ENCODE measurements at regions not wholly inside any gene's neighbourhood (a gene's known extent, or its start where the extent isn't known, plus 50 kb on each side); places are given as distances from the start of the nearest gene placed in this dataset.
A peak's percentile ranks its signal among the peaks of the same experiment; 100 is the strongest.

DNA sequence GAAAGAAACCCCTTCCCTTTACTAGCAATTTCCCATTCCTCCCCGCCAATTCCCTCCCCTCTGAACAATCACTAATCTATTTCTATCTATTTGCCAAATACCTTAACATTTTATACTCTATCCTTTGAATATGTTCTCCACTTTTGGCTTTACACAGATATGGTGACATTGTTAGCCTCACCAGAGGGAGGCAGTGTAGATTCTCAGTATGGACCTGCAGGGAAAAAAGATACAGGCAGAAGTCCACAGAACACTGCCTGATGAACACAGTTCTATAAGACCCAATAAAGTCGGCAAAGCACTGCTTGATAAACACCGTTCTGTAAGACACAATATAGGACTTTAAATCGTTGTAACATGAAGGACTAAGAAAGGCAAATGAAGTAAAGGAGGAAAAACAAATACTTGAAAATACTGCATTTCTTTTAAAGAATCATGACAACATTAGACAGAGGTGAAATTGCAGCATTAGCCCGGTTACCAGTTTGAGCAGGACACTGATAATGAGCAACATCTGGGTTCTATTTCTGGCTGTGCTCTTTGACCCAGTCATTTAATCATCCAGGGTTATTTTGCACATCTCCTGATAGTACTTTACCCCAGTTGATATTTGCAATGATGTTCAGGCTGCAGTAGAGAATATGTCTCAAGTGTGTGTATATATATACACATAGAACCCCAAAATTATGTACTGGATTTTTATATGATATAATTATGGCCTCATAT, 296.8 kb downstream of the UTRN start:
- ATAC-seq (peak; percentile 57), DNase-seq (no peak)
- no peaks in the 10 kb centered on the region for H3K9me3 ChIP-seq (ENCODE audit: control insufficient read depth, low read length, poor library complexity, severe bottlenecking)
- Mint-ChIP-seq H3K4me1 (peaks cover 37% of the 10 kb centered on the region), H3K27me3 (no peaks in the 10 kb centered on the region), H3K36me3 (ENCODE audit: low read depth) (peaks cover 3% of the 10 kb centered on the region), H3K27ac (peak overlapping the region; percentile 98), H3K4me3 (no peak overlapping the region)

DNA sequence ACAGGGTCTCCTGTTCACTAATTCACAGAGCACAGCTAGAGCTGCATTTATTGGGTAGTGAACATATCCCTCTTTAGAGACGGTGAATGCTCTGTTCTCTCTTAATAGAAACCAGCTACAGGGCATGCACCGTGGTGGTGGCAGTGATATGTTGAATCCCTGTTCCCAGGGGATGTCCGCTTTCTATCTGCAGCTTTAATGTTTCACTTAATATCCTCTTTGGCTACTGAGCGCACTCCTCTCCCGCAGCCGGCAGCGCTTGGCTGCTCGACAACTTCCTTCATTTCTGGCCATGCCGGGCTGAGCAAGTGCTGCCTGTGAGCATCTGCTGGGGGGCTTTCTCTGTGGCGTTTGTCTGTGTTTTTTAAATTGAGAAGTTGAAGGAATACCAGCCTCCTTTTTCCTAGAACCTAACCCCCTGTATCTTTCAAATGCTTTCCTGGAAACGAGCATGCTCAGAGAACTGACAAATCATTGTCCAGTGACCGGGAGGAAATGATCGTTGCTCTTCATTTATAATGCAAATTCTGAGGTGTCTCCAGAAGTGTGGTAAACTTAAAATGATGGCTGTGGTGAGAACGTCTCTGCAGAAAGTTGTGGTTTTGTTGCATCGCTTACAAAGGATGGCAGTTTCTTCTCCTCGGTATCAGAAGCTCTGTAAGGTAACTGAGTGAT, 297.9 kb downstream of the UTRN start:
- Mint-ChIP-seq H3K4me1 (peaks cover 39% of the 10 kb centered on the region), H3K27ac (peak overlapping the region; percentile 98), H3K4me3 (peak overlapping the region; percentile 97), H3K36me3 (ENCODE audit: low read depth) (peaks cover 3% of the 10 kb centered on the region), H3K27me3 (no peaks in the 10 kb centered on the region)
- DNase-seq (peak in 2 of 3 donors; percentile 7 to 11), ATAC-seq (peak; percentile 88)
- H3K9me3 ChIP-seq (ENCODE audit: control insufficient read depth, low read length, poor library complexity, severe bottlenecking) = no peaks in the 10 kb centered on the region

GRCh38 chr6:144583614-144583954, 298.4 kb downstream of the UTRN start:
- Mint-ChIP-seq H3K36me3 (ENCODE audit: low read depth) (peaks cover 3% of the 10 kb centered on the region), H3K27me3 (no peaks in the 10 kb centered on the region), H3K27ac (peak overlapping the region; percentile 98), H3K4me3 (peak overlapping the region; percentile 97), H3K4me1 (peaks cover 39% of the 10 kb centered on the region)
- DNase-seq (no peak), ATAC-seq (no peak)
- no peaks in the 10 kb centered on the region for H3K9me3 ChIP-seq (ENCODE audit: control insufficient read depth, low read length, poor library complexity, severe bottlenecking)

- no peaks in the 10 kb centered on the region for H3K9me3 ChIP-seq (ENCODE audit: control insufficient read depth, low read length, poor library complexity, severe bottlenecking)
- Mint-ChIP-seq H3K36me3 (ENCODE audit: low read depth) (peaks cover 3% of the 10 kb centered on the region), H3K27me3 (no peaks in the 10 kb centered on the region), H3K4me3 (no peak overlapping the region), H3K4me1 (peaks cover 33% of the 10 kb centered on the region), H3K27ac (no peak overlapping the region)
- DNase-seq (no peak), ATAC-seq (no peak)
Observed at GRCh38 chr6:144585217-144585814, 300.2 kb downstream of the UTRN start.

DNA sequence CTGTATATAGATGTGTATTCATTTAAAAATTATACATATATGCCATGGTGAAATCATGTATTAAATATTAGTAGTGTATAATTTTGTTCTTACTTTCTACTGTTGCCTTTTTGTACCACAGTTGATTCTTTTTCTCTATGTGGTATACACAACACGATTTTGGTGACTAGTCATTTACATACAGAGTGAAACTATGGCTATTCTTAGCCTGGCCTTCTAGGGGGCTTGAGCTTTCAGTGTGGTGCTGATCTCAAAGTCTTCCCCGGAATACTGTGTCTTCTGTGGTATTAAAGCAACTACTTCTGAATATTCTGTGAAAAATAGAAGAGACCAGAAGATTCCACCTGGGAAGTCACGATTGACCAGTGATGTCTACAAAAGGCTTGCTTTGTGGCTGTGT, 301.9 kb downstream of the UTRN start:
- H3K36me3 Mint-ChIP-seq (ENCODE audit: low read depth) = no peaks in the 10 kb centered on the region
- H3K9me3 ChIP-seq (ENCODE audit: control insufficient read depth, low read length, poor library complexity, severe bottlenecking) = no peaks in the 10 kb centered on the region
- no peak overlapping the region for H3K4me3 Mint-ChIP-seq
- ATAC-seq (no peak), DNase-seq (no peak)
- H3K27me3 Mint-ChIP-seq = no peaks in the 10 kb centered on the region
- H3K27ac Mint-ChIP-seq = no peak overlapping the region
- H3K4me1 Mint-ChIP-seq = peaks cover 23% of the 10 kb centered on the region

DNA sequence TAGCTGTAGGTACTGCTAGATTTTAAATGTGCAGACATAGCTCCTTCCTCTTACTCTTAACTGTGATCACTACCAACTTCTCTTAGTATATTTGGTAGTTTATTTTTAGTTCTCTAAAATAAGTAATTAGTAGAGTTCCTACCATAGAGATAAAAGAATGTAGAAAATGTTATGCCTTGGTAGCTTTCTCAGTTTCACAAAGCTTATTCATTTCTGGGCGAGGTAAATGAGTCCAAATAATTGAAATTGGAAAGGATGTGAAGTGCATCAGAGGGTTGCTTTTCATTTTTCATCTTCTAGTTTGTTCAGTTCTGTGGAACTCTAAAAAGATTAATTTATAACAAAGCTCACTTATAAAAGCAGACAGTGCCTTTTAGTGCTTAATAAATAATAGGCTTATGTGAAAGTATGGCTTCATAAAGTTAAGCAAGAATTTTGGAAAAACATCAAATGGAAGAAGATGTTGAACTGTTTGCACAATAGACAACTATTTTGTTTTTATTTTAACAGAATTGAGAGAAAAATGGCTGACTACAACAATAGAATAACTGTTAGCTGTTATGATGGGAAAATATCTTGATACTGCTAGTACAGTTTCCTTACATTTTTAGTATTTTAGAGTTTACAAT, 303.7 kb downstream of the UTRN start:
- Mint-ChIP-seq H3K27me3 (no peaks in the 10 kb centered on the region), H3K27ac (no peak overlapping the region), H3K36me3 (ENCODE audit: low read depth) (no peaks in the 10 kb centered on the region), H3K4me1 (peaks cover 6% of the 10 kb centered on the region), H3K4me3 (no peak overlapping the region)
- no peak for ATAC-seq
- H3K9me3 ChIP-seq (ENCODE audit: control insufficient read depth, low read length, poor library complexity, severe bottlenecking) = no peaks in the 10 kb centered on the region
- DNase-seq = no peak

- ATAC-seq = peak; percentile 23
- H3K27me3 Mint-ChIP-seq = no peaks in the 10 kb centered on the region
- H3K9me3 ChIP-seq (ENCODE audit: control insufficient read depth, low read length, poor library complexity, severe bottlenecking) = no peaks in the 10 kb centered on the region
- no peak for DNase-seq
- no peak overlapping the region for H3K27ac Mint-ChIP-seq
- no peaks in the 10 kb centered on the region for H3K36me3 Mint-ChIP-seq (ENCODE audit: low read depth)
- H3K4me1 Mint-ChIP-seq = peaks cover 4% of the 10 kb centered on the region
- H3K4me3 Mint-ChIP-seq = no peak overlapping the region
Observed at GRCh38 chr6:144590532-144590931, 305.4 kb downstream of the UTRN start.

DNA sequence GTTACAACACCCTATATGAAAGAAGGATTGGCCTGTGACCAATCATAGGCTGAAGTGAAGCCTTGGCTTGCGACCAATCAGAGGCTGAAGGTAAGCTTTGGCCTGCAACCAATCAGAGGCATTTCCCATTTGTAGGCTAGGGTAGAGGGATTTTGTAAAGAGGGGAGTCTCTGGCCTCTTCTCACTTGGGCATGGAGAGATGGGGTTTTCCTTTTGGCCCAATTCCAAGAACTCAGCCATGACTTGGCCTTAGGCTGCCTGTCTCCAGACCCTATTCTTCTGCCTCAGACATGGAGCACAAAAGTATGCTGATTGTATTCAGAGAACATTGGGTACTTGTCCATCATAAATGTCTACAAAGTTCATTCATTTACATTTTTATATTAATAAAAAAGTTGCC, 308.3 kb downstream of the UTRN start:
- DNase-seq = no peak
- H3K27me3 Mint-ChIP-seq = no peaks in the 10 kb centered on the region

DNA sequence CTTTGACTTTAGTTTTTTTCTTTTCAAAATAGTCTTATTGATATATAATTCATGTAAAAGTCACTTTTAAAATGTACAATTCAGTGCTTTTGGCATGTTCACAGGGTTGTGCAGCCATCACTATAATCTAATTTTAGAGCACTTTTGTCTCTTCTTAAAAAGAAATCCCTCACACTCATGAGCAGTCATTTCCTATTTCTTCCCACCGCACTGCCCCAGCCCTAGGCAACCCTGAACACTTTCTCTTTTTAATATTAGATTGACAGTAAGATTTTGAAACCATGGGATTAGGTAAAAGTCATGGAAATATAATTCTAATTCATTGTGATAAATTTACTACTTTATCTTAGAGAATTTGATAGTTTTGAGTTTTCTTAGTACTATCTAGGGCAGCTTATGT, 309.4 kb downstream of the UTRN start:
- no peaks in the 10 kb centered on the region for H3K9me3 ChIP-seq (ENCODE audit: control insufficient read depth, low read length, poor library complexity, severe bottlenecking)
- no peak overlapping the region for H3K4me3 Mint-ChIP-seq
- peaks cover 16% of the 10 kb centered on the region for H3K4me1 Mint-ChIP-seq
- no peaks in the 10 kb centered on the region for H3K27me3 Mint-ChIP-seq
- no peak overlapping the region for H3K27ac Mint-ChIP-seq
- DNase-seq (no peak), ATAC-seq (no peak)
- no peaks in the 10 kb centered on the region for H3K36me3 Mint-ChIP-seq (ENCODE audit: low read depth)

More for the DNA sequence above, 308.3 kb downstream of the UTRN start:
- H3K4me1 Mint-ChIP-seq = peaks cover 13% of the 10 kb centered on the region
- no peak overlapping the region for H3K4me3 Mint-ChIP-seq
- H3K9me3 ChIP-seq (ENCODE audit: control insufficient read depth, low read length, poor library complexity, severe bottlenecking) = no peaks in the 10 kb centered on the region
- no peak for ATAC-seq
- H3K36me3 Mint-ChIP-seq (ENCODE audit: low read depth) = no peaks in the 10 kb centered on the region
- H3K27ac Mint-ChIP-seq = no peak overlapping the region

DNA sequence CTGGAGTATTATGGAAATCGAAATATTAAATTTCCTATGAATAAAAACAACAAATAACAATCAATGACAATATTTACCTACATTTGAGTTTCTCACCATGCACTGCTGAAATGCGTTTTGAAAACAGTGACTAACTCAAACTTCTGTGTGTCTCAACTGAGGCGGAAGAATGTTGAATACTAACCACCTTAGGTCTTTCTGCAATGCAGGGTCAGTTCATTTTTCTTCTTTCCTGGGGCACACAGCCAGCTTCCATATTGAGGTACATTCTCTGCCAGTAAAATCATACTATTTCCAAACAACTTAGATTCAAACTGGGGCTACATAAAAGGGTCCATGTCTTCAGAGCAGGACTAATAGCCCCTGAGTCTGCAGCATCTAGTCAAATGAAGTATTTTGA, 310.1 kb downstream of the UTRN start:
- ATAC-seq = no peak
- no peak overlapping the region for H3K27ac Mint-ChIP-seq
- no peaks in the 10 kb centered on the region for H3K9me3 ChIP-seq (ENCODE audit: control insufficient read depth, low read length, poor library complexity, severe bottlenecking)
- no peaks in the 10 kb centered on the region for H3K36me3 Mint-ChIP-seq (ENCODE audit: low read depth)
- H3K27me3 Mint-ChIP-seq = no peaks in the 10 kb centered on the region
- peaks cover 16% of the 10 kb centered on the region for H3K4me1 Mint-ChIP-seq
- no peak overlapping the region for H3K4me3 Mint-ChIP-seq
- DNase-seq = no peak

DNA sequence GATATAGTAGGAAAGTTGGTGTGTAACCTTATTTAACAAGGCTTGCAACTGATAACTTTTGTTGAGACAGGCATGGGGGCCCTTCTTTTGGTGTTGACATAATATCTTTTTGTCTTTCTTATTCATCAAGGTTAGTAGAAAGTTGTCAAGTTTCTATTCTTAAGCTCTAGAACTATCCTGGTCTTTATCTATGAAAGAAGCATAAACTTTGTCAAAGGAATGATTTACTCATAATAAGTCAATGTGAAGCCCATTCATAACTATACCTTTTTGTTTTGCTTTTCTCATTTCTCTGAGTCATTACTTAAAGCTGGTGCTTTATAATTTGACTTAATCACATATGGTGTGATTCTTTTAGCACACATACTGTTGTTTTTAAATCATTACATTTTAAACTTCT, 312.4 kb downstream of the UTRN start:
- H3K27ac Mint-ChIP-seq = peak overlapping the region; percentile 9
- H3K9me3 ChIP-seq (ENCODE audit: control insufficient read depth, low read length, poor library complexity, severe bottlenecking) = no peaks in the 10 kb centered on the region
- H3K4me3 Mint-ChIP-seq = no peak overlapping the region
- peaks cover 23% of the 10 kb centered on the region for H3K4me1 Mint-ChIP-seq
- no peaks in the 10 kb centered on the region for H3K36me3 Mint-ChIP-seq (ENCODE audit: low read depth)
- ATAC-seq (no peak), DNase-seq (no peak)
- H3K27me3 Mint-ChIP-seq = no peaks in the 10 kb centered on the region

- H3K9me3 ChIP-seq (ENCODE audit: control insufficient read depth, low read length, poor library complexity, severe bottlenecking) = no peaks in the 10 kb centered on the region
- Mint-ChIP-seq H3K4me3 (no peak overlapping the region), H3K27me3 (no peaks in the 10 kb centered on the region), H3K4me1 (peaks cover 28% of the 10 kb centered on the region), H3K27ac (no peak overlapping the region), H3K36me3 (ENCODE audit: low read depth) (no peaks in the 10 kb centered on the region)
- no peak for DNase-seq
- ATAC-seq = no peak
Observed at GRCh38 chr6:144599615-144600014, 314.5 kb downstream of the UTRN start.

GRCh38 chr6:144601221-144601620, 316.1 kb downstream of the UTRN start:
- DNase-seq (no peak), ATAC-seq (no peak)
- Mint-ChIP-seq H3K27me3 (no peaks in the 10 kb centered on the region), H3K36me3 (ENCODE audit: low read depth) (no peaks in the 10 kb centered on the region), H3K4me1 (peaks cover 25% of the 10 kb centered on the region), H3K4me3 (no peak overlapping the region), H3K27ac (no peak overlapping the region)
- no peaks in the 10 kb centered on the region for H3K9me3 ChIP-seq (ENCODE audit: control insufficient read depth, low read length, poor library complexity, severe bottlenecking)

Data from T-helper 17 cell (primary cell).